ENCODE measurements at regions not wholly inside any gene's neighbourhood (a gene's known extent, or its start where the extent isn't known, plus 50 kb on each side); places are given as distances from the start of the nearest gene placed in this dataset.
"Not testable (repeated sequence)": the region's sequence is repeated elsewhere in the genome, so short reads cannot be mapped to it uniquely, and the experiment has no call there.

GRCh38 chr9:26664087-26664773 is 228.4 kb downstream of the CAAP1 start:
- DNase-seq: not testable (repeated sequence)

DNA sequence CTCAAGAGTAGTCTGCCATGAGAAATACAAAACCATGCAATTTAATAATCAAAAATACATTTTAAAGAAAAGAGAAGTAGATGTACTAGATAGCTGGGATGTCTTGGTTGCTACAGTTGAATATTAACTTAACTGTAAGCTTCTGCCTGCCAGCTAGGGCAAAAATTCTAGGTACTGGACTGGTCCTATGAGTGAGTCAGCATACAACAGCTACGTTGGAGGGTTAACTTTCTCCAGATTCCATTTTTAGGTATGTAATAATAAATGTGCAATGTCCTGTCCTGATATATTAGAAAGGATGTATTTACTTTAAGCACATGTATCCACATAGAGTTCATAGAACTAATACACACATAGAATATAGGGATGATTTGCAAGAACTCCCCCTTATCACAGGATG is 230.1 kb downstream of the CAAP1 start:
- no peak for DNase-seq

DNA sequence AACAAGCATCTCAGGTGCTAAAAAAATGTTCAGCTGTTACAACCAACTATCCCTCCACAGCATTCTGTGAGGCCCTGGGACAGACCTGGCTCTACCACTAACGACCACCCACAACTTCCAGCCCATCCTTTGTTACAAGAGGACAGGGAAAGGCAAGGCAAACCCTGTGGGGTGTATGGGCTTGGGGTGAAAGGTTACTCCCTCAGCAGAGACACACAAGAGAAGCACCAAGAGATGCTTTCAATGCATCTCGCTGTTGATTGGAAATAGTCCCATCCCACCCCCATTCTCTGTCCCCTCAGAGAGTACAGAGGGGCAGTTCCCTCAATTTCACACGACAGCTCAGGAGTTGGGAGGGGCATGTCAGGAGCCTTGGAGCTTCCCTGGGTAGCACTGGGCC is 234.1 kb downstream of the CAAP1 start:
- no peak for DNase-seq

DNA sequence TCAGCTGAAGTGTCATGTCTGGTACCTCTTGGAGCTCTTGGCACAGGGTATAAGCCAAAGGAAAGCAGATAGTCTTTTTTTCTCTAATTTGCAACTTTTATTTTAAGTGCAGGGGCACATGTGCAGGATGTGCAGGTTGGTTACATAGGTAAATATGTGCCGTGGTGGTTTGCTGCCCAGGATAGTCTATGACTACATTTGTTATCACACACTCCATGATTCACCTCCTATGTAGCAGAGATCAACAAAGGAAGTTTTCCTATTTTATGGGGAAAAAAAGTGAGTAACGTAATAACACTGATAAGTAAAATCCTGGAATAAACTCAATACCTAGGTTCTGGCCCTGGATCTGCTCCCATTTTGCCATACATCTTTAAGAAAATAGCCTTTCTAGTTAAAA is 234.6 kb downstream of the CAAP1 start:
- no peak for DNase-seq

- peak; percentile 1 for DNase-seq
Observed at GRCh38 chr9:26656003-26656870, 236.4 kb downstream of the CAAP1 start.

DNA sequence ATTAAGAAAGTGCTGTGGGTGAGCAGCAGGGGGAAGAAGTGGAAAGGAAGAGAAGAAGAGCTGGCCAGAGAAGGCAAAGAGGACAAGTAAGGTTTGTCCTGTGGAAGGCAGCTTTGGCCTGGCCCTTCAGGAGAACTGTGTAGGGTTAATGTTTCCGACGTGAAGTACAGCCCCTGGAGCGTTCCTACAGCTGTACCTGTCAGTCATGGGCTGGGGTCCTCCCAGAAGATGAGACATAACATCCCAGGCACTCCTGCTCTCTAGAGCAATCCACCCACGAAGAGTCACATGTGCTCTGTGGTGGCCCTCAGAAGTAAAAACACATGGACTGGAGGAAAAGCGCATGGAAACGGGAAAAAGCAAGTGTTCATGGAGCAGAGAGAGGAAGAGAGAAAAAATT is 237.4 kb downstream of the CAAP1 start:
- no peak for DNase-seq

GRCh38 chr9:26650325-26650724 is 242.3 kb downstream of the CAAP1 start:
- DNase-seq: no peak

- DNase-seq: no peak
Observed at GRCh38 chr9:26643826-26644225, 248.8 kb downstream of the CAAP1 start.

DNA sequence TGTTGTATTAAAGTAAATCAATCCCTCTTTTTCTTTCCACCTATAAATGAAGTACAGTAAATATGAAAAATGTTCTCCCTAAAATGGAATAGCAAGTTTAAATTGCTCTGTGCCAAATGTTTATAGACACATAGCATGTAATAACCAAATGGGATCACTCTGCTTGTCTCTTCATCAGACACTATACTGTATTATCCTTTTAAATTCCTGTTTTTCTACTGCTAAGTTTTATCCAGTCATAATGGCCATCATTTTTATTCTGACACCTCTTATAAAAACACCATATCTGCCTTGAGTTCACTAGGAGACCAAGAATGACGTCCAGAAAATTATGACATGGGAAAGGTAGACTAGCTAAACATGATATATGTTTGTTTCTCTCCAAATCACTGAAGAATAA is 252.8 kb downstream of the CAAP1 start:
- DNase-seq: no peak

GRCh38 chr9:26637101-26637500 is 255.5 kb downstream of the CAAP1 start:
- no peak for DNase-seq

DNA sequence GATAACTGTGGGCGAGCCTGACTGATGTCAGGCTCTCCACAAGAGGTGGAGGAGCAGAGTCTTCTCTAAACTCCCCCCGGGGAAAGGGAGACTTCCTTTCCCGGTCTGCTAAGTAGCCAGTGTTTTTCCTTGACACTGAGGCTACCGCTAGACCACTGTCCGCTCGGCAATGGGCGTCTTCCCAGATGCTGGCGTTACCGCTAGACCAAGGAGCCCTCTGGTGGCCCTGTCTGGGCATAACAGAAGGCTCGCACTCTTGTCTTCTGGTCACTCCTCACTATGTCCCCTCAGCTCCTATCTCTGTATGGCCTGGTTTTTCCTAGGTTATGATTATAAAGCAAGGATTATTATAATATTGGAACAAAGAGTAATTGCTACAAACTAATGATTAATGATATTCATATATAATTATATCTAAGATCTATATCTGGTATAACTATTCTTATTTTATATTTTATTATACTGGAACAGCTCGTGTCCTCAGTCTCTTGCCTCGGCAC is 278.7 kb downstream of the CAAP1 start:
- DNase-seq: not testable (repeated sequence)

GRCh38 chr9:26612211-26612610 is 280.4 kb downstream of the CAAP1 start:
- no peak for DNase-seq

GRCh38 chr9:26606756-26607155 is 285.8 kb downstream of the CAAP1 start:
- no peak for DNase-seq

DNA sequence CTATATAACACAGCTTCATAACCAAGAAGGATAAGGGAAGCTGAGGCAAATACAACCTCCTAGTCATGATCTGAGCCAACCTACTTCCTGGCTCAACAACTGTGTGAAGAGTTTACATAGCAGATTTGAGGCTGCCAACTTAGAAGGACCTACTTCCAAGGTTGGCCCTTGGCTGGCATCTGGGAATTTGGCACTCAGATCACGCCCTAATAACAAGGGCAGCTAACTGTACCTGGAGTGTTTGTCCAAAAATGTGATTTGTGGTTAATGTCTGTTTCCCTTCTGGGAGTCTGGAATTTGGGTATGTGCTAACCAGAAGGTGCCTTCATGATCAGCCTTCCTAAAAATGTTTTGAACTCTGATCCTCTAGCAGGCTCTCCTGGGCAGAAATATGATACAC is 287.2 kb downstream of the CAAP1 start:
- DNase-seq: no peak

GRCh38 chr9:26604076-26604662 is 288.4 kb downstream of the CAAP1 start:
- DNase-seq: no peak

- no peak for DNase-seq
Observed at GRCh38 chr9:26603617-26604016, 289.0 kb downstream of the CAAP1 start.

DNA sequence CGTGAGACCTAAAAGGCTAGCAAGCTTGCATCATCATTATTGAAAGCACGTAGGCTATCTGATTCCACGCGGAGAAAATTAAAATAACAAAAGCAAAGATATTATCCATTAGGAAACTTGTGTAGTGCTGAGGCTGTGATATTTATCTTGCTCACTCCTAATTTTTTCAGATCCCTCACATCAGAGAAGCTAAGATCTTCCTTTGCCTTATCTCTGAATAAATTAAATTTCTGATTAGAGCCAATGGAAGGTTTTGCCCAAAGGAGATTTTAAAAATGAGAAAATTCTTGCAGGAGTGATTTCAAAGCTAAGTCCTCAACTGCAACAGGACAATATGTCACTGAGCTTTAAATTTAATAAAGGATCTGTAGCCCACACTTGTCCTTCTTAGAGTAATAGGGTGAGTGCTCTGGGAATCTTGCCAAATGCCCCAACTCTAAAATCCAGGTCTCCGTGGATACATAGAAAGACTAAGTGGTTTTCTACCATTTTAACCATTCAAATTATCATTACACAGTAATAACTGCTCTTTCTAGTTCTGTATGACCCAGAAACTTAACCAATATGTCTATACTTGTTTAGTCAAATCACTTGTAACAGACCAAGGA is 295.0 kb downstream of the CAAP1 start:
- DNase-seq: no peak

GRCh38 chr9:26579056-26579455 is 313.5 kb downstream of the CAAP1 start:
- no peak for DNase-seq

GRCh38 chr9:26574898-26575440 is 317.6 kb downstream of the CAAP1 start:
- DNase-seq: no peak

- no peak for DNase-seq
Observed at GRCh38 chr9:26574256-26574655, 318.3 kb downstream of the CAAP1 start.

DNA sequence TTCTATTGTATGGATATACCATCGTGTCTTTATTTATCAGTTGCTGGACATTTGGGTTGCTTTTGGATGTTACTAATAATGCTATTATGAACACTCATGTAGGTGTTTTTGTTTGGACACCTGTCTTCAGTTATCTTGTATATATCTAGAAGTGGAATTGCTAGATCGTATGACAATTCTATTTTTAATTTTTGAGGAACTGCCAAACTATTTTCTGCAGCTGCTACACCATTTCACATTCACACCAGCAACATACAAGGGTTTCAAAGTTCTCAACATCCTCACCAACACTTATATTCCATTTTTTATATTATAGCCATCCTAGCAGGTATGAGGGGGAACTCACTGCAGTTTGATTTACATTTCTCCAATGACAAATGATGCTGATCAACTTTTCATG is 324.6 kb downstream of the CAAP1 start:
- DNase-seq: no peak

GRCh38 chr9:26566141-26566540 is 326.5 kb downstream of the CAAP1 start:
- no peak for DNase-seq

GRCh38 chr9:26565118-26565517 is 327.5 kb downstream of the CAAP1 start:
- DNase-seq: no peak
